ENCODE measurements at regions not wholly inside any gene's neighbourhood (a gene's known extent, or its start where the extent isn't known, plus 50 kb on each side); places are given as distances from the start of the nearest gene placed in this dataset.
"Not testable (repeated sequence)": the region's sequence is repeated elsewhere in the genome, so short reads cannot be mapped to it uniquely, and the experiment has no call there.

- Mint-ChIP-seq H3K4me1 (ENCODE audit: low read depth) (no peaks in the 10 kb centered on the region), H3K36me3 (ENCODE audit: low read depth) (no peaks in the 10 kb centered on the region), H3K27me3 (peaks cover 4% of the 10 kb centered on the region), H3K4me3 (no peak overlapping the region), H3K9me3 (no peaks in the 10 kb centered on the region), H3K27ac (no peak overlapping the region)
- no peak for TF ChIP-seq CTCF (IDR thresholded peaks at IDR 0.05)
- Histone ChIP-seq H3K4me1 (ENCODE audit: insufficient read depth, low read length) (no peaks in the 10 kb centered on the region), H3K27ac (ENCODE audit: low read depth in 1 of 2, low read length in 2 of 2) (no peak overlapping the region), H3K9me3 (ENCODE audit: control insufficient read depth in 1 of 2, insufficient read depth in 1 of 2, low read length in 2 of 2) (peaks cover 0 to 3% of the 10 kb centered on the region in 2 experiments), H3K4me3 (ENCODE audit: low read length) (no peak overlapping the region), H3K36me3 (ENCODE audit: insufficient read depth, low read length) (no peaks in the 10 kb centered on the region), H3K27me3 (ENCODE audit: control insufficient read depth in 1 of 2, insufficient read depth in 2 of 2, low read length in 2 of 2) (peaks cover 0 to 2% of the 10 kb centered on the region in 2 experiments)
- intact Hi-C loops (cut with DNase I, micrococcal nuclease): no loop called here
- ATAC-seq (ENCODE audit: poor library complexity): no peak
- CTCF ChIA-PET: no interaction called here
- DNase-seq: no peak
- POLR2A ChIA-PET: no interaction called here
Measured at GRCh38 chr11:15845261-15845660, 511.1 kb downstream of the SOX6 start.

- Histone ChIP-seq H3K27me3 (ENCODE audit: control insufficient read depth in 1 of 2, insufficient read depth in 2 of 2, low read length in 2 of 2) (peaks cover 0 to 2% of the 10 kb centered on the region in 2 experiments), H3K36me3 (ENCODE audit: insufficient read depth, low read length) (no peaks in the 10 kb centered on the region), H3K4me3 (ENCODE audit: low read length) (no peak overlapping the region), H3K4me1 (ENCODE audit: insufficient read depth, low read length) (no peaks in the 10 kb centered on the region), H3K9me3 (ENCODE audit: control insufficient read depth in 1 of 2, insufficient read depth in 1 of 2, low read length in 2 of 2) (no peaks in the 10 kb centered on the region), H3K27ac (ENCODE audit: low read depth in 1 of 2, low read length in 2 of 2) (no peak overlapping the region)
- H3K4me1 Mint-ChIP-seq (ENCODE audit: low read depth): no peaks in the 10 kb centered on the region
- no peaks in the 10 kb centered on the region for H3K36me3 Mint-ChIP-seq (ENCODE audit: low read depth)
- intact Hi-C loops (cut with DNase I, micrococcal nuclease): no loop called here
- TF ChIP-seq CTCF (IDR thresholded peaks at IDR 0.05): no peak
- no peaks in the 10 kb centered on the region for H3K9me3 Mint-ChIP-seq
- ChIA-PET CTCF (no interaction called here), POLR2A (no interaction called here)
- no peak overlapping the region for H3K27ac Mint-ChIP-seq
- ATAC-seq (ENCODE audit: poor library complexity): no peak
- no peak overlapping the region for H3K4me3 Mint-ChIP-seq
- H3K27me3 Mint-ChIP-seq: peaks cover 17% of the 10 kb centered on the region
- no peak for DNase-seq
Measured at GRCh38 chr11:15848631-15849168, 507.6 kb downstream of the SOX6 start.

- H3K36me3 ChIP-seq (ENCODE audit: insufficient read depth, low read length): no peaks in the 10 kb centered on the region
- no peak for DNase-seq
- H3K27me3 ChIP-seq (ENCODE audit: control insufficient read depth in 1 of 2, insufficient read depth in 2 of 2, low read length in 2 of 2): peaks cover 0 to 2% of the 10 kb centered on the region in 2 experiments
- H3K4me1 Mint-ChIP-seq (ENCODE audit: low read depth): no peaks in the 10 kb centered on the region
- H3K4me3 ChIP-seq (ENCODE audit: low read length): no peak overlapping the region
- H3K27me3 Mint-ChIP-seq: peaks cover 17% of the 10 kb centered on the region
- no peaks in the 10 kb centered on the region for H3K36me3 Mint-ChIP-seq (ENCODE audit: low read depth)
- ChIA-PET POLR2A (no interaction called here), CTCF (no interaction called here)
- no peak for ATAC-seq (ENCODE audit: poor library complexity)
- H3K27ac Mint-ChIP-seq: no peak overlapping the region
- H3K9me3 ChIP-seq (ENCODE audit: control insufficient read depth in 1 of 2, insufficient read depth in 1 of 2, low read length in 2 of 2): no peaks in the 10 kb centered on the region
- H3K9me3 Mint-ChIP-seq: no peaks in the 10 kb centered on the region
- no peak for TF ChIP-seq CTCF (IDR thresholded peaks at IDR 0.05)
- H3K4me1 ChIP-seq (ENCODE audit: insufficient read depth, low read length): no peaks in the 10 kb centered on the region
- H3K27ac ChIP-seq (ENCODE audit: low read depth in 1 of 2, low read length in 2 of 2): no peak overlapping the region
- intact Hi-C loops (cut with DNase I, micrococcal nuclease): no loop called here
- no peak overlapping the region for H3K4me3 Mint-ChIP-seq
Measured at GRCh38 chr11:15849257-15849656, 507.1 kb downstream of the SOX6 start.

- ATAC-seq (ENCODE audit: poor library complexity); DNase-seq; H3K4me3 Mint-ChIP-seq; H3K36me3 ChIP-seq (ENCODE audit: insufficient read depth, low read length); H3K27ac ChIP-seq (ENCODE audit: low read depth in 1 of 2, low read length in 2 of 2); intact Hi-C loops (cut with DNase I, micrococcal nuclease); H3K4me1 ChIP-seq (ENCODE audit: insufficient read depth, low read length); H3K9me3 ChIP-seq (ENCODE audit: control insufficient read depth in 1 of 2, insufficient read depth in 1 of 2, low read length in 2 of 2); H3K27ac Mint-ChIP-seq; CTCF ChIA-PET; H3K4me1 Mint-ChIP-seq (ENCODE audit: low read depth); H3K4me3 ChIP-seq (ENCODE audit: low read length); H3K27me3 ChIP-seq (ENCODE audit: control insufficient read depth in 1 of 2, insufficient read depth in 2 of 2, low read length in 2 of 2); H3K36me3 Mint-ChIP-seq (ENCODE audit: low read depth); H3K9me3 Mint-ChIP-seq; POLR2A ChIA-PET: not testable (repeated sequence)
- peaks cover 17% of the 10 kb centered on the region for H3K27me3 Mint-ChIP-seq
Measured at GRCh38 chr11:15850335-15850734, 506.0 kb downstream of the SOX6 start.
